ENCODE measurements at regions not wholly inside any gene's neighbourhood (a gene's known extent, or its start where the extent isn't known, plus 50 kb on each side); places are given as distances from the start of the nearest gene placed in this dataset.

- Histone ChIP-seq H3K4me2 (ENCODE audit: low read depth, low read length) (peak overlapping the region; percentile 37), H3K27me3 (replicated peaks; ENCODE audit: insufficient read depth, low read length) (no peaks in the 10 kb centered on the region), H3K4me3 (ENCODE audit: low read length) (no peak overlapping the region), H2AFZ (ENCODE audit: low read length) (no peak overlapping the region), H3K9ac (ENCODE audit: low read length) (no peak overlapping the region), H3F3A (ENCODE audit: insufficient read depth, low read length) (peaks cover 10% of the 10 kb centered on the region; the same call in 1 of the 2 replicates), H3K4me1 (ENCODE audit: low read length) (peaks cover 56% of the 10 kb centered on the region), H3K27ac (ENCODE audit: low read length) (peak overlapping the region; percentile 11; the same call in 1 of the 2 replicates), H3K36me3 (replicated peaks; ENCODE audit: insufficient read depth, low read length) (no peaks in the 10 kb centered on the region), H3K79me2 (ENCODE audit: low read length) (no peaks in the 10 kb centered on the region), H3K9me2 (replicated peaks; ENCODE audit: insufficient read depth, low read length) (no peaks in the 10 kb centered on the region), H3K9me3 (replicated peaks; ENCODE audit: insufficient read depth, low read length) (no peaks in the 10 kb centered on the region), H4K20me1 (ENCODE audit: insufficient read depth, low read length) (no peaks in the 10 kb centered on the region)
- peak; percentile 66 for DNase-seq
- no peak for TF ChIP-seq EZH2 (optimal IDR thresholded peaks at IDR 0.05; ENCODE audit: low read depth, low read length)
Measured at GRCh38 chr18:52280702-52281101, 59.3 kb upstream of the DCC start.

DNA sequence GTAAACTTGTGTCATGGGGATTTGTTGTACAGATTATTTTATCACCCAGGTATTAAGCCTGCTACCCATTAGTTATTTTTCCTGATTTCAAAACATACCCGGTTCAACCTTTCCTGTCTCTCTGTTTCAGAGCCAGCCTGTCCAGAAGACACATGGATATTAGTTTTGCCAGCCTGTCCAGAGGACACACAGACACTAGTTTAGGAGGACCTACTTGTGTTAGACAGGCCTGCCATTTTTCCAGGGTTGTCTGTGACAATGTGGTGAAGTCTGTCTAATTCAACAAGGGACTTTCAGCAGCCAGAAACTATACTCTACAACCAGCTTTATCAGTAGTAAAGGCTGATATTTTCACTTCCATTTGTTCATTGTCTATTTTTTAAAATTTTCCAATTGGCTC is 56.1 kb upstream of the DCC start:
- Histone ChIP-seq H3K4me1 (ENCODE audit: low read length) (peaks cover 53% of the 10 kb centered on the region), H3K9me3 (replicated peaks; ENCODE audit: insufficient read depth, low read length) (no peaks in the 10 kb centered on the region), H3K79me2 (ENCODE audit: low read length) (no peaks in the 10 kb centered on the region), H3F3A (ENCODE audit: insufficient read depth, low read length) (peaks cover 10% of the 10 kb centered on the region; the same call in 1 of the 2 replicates), H2AFZ (ENCODE audit: low read length) (no peak overlapping the region), H3K27ac (ENCODE audit: low read length) (no peak overlapping the region), H4K20me1 (ENCODE audit: insufficient read depth, low read length) (no peaks in the 10 kb centered on the region), H3K9ac (ENCODE audit: low read length) (no peak overlapping the region), H3K4me2 (ENCODE audit: low read depth, low read length) (no peak overlapping the region), H3K9me2 (replicated peaks; ENCODE audit: insufficient read depth, low read length) (no peaks in the 10 kb centered on the region), H3K4me3 (ENCODE audit: low read length) (no peak overlapping the region), H3K36me3 (replicated peaks; ENCODE audit: insufficient read depth, low read length) (no peaks in the 10 kb centered on the region), H3K27me3 (replicated peaks; ENCODE audit: insufficient read depth, low read length) (no peaks in the 10 kb centered on the region)
- DNase-seq, result no peak
- TF ChIP-seq EZH2phosphoT487 (IDR thresholded peaks at IDR 0.05; ENCODE audit: low read length), result no peak
- no peak for TF ChIP-seq EZH2 (optimal IDR thresholded peaks at IDR 0.05; ENCODE audit: low read depth, low read length)
- TF ChIP-seq, protein P1, sequence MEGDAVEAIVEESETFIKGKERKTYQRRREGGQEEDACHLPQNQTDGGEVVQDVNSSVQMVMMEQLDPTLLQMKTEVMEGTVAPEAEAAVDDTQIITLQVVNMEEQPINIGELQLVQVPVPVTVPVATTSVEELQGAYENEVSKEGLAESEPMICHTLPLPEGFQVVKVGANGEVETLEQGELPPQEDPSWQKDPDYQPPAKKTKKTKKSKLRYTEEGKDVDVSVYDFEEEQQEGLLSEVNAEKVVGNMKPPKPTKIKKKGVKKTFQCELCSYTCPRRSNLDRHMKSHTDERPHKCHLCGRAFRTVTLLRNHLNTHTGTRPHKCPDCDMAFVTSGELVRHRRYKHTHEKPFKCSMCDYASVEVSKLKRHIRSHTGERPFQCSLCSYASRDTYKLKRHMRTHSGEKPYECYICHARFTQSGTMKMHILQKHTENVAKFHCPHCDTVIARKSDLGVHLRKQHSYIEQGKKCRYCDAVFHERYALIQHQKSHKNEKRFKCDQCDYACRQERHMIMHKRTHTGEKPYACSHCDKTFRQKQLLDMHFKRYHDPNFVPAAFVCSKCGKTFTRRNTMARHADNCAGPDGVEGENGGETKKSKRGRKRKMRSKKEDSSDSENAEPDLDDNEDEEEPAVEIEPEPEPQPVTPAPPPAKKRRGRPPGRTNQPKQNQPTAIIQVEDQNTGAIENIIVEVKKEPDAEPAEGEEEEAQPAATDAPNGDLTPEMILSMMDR (IDR thresholded peaks at IDR 0.05; ENCODE audit: low read length), result no peak

DNA sequence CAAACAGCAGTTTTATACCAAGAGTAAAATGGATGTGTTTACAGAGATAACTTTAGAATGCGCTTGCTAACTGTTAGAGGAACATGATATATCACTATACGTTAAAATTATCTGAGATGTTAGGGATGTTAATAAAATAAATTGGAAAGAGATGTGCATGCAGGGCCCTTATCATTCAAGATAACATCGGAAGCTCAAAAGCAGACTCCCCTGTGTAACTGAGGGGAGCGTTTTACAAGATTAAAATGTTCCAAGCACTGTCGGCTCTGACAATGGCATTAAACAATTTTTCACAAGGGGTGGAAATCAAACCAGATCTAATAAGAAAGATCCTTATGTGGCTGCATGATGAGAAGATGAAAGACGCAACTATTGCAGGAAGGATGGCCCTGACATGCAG is 53.3 kb upstream of the DCC start:
- H3K9ac ChIP-seq (ENCODE audit: low read length), result no peak overlapping the region
- TF ChIP-seq, protein P1 (IDR thresholded peaks at IDR 0.05; ENCODE audit: low read length), result no peak
- TF ChIP-seq EZH2phosphoT487 (IDR thresholded peaks at IDR 0.05; ENCODE audit: low read length) (no peak), EZH2 (optimal IDR thresholded peaks at IDR 0.05; ENCODE audit: low read depth, low read length) (no peak)
- H3K79me2 ChIP-seq (ENCODE audit: low read length), result no peaks in the 10 kb centered on the region

GRCh38 chr18:52287151-52287550 is 52.8 kb upstream of the DCC start:
- Histone ChIP-seq H3F3A (ENCODE audit: insufficient read depth, low read length) (no peaks in the 10 kb centered on the region), H2AFZ (ENCODE audit: low read length) (no peak overlapping the region)
- TF ChIP-seq EZH2 (optimal IDR thresholded peaks at IDR 0.05; ENCODE audit: low read depth, low read length) (no peak), EZH2phosphoT487 (IDR thresholded peaks at IDR 0.05; ENCODE audit: low read length) (no peak)
- TF ChIP-seq, protein P1 (IDR thresholded peaks at IDR 0.05; ENCODE audit: low read length), result no peak

More for the DNA sequence above, 53.3 kb upstream of the DCC start:
- H3K27ac ChIP-seq (ENCODE audit: low read length), result no peak overlapping the region
- peaks cover 38% of the 10 kb centered on the region for H3K4me1 ChIP-seq (ENCODE audit: low read length)
- H3K27me3 ChIP-seq (replicated peaks; ENCODE audit: insufficient read depth, low read length), result no peaks in the 10 kb centered on the region
- no peak overlapping the region for H2AFZ ChIP-seq (ENCODE audit: low read length)
- no peak for DNase-seq
- no peak overlapping the region for H3K4me3 ChIP-seq (ENCODE audit: low read length)
- no peak overlapping the region for H3K4me2 ChIP-seq (ENCODE audit: low read depth, low read length)
- H3F3A ChIP-seq (ENCODE audit: insufficient read depth, low read length), result no peaks in the 10 kb centered on the region
- H3K36me3 ChIP-seq (replicated peaks; ENCODE audit: insufficient read depth, low read length), result no peaks in the 10 kb centered on the region
- no peaks in the 10 kb centered on the region for H4K20me1 ChIP-seq (ENCODE audit: insufficient read depth, low read length)
- no peaks in the 10 kb centered on the region for H3K9me2 ChIP-seq (replicated peaks; ENCODE audit: insufficient read depth, low read length)
- no peaks in the 10 kb centered on the region for H3K9me3 ChIP-seq (replicated peaks; ENCODE audit: insufficient read depth, low read length)

More at GRCh38 chr18:52287151-52287550, 52.8 kb upstream of the DCC start:
- H3K27me3 ChIP-seq (replicated peaks; ENCODE audit: insufficient read depth, low read length), result no peaks in the 10 kb centered on the region
- no peaks in the 10 kb centered on the region for H3K9me2 ChIP-seq (replicated peaks; ENCODE audit: insufficient read depth, low read length)
- no peak overlapping the region for H3K27ac ChIP-seq (ENCODE audit: low read length)
- H3K36me3 ChIP-seq (replicated peaks; ENCODE audit: insufficient read depth, low read length), result no peaks in the 10 kb centered on the region
- no peak for DNase-seq
- H3K4me3 ChIP-seq (ENCODE audit: low read length), result no peak overlapping the region
- no peak overlapping the region for H3K9ac ChIP-seq (ENCODE audit: low read length)
- H3K4me2 ChIP-seq (ENCODE audit: low read depth, low read length), result no peak overlapping the region
- H3K9me3 ChIP-seq (replicated peaks; ENCODE audit: insufficient read depth, low read length), result no peaks in the 10 kb centered on the region
- no peaks in the 10 kb centered on the region for H4K20me1 ChIP-seq (ENCODE audit: insufficient read depth, low read length)
- peaks cover 36% of the 10 kb centered on the region for H3K4me1 ChIP-seq (ENCODE audit: low read length)
- no peaks in the 10 kb centered on the region for H3K79me2 ChIP-seq (ENCODE audit: low read length)
